Hematopoietic multipotent progenitor cell (in vitro differentiated cells): ENCODE measurements at regions not wholly inside any gene's neighbourhood (a gene's known extent, or its start where the extent isn't known, plus 50 kb on each side); places are given as distances from the start of the nearest gene placed in this dataset.
"Not testable (repeated sequence)": the region's sequence is repeated elsewhere in the genome, so short reads cannot be mapped to it uniquely, and the experiment has no call there.

ENCODE experiments used
- DNase-seq, 3 donors: peaks; one replicate each; pipeline ENCODE4 v3.0.0-alpha.2; 2011 to 2015; ENCODE audit warnings: low read depth in 2 of 3, low spot score in 2 of 3

DNA sequence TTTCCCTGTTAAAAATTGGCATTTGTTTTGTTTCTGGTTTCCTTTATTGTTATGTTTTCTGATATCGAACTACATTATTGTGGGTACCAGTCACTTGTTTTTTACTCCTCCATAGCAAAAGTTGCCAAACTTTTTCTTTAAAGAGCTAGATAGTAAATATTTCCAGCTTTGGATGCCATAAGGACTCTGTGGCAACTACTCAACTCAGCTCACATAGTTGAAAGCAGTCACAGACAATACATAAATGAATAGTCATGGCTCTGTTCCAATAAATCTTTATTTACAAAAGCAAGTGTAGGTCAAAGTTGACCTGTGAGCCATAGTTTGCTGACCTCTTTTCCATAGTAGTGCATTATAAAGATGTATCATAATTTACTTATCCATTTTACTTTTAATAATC, 305.0 kb downstream of the RASEF start:
- no peak for DNase-seq

DNA sequence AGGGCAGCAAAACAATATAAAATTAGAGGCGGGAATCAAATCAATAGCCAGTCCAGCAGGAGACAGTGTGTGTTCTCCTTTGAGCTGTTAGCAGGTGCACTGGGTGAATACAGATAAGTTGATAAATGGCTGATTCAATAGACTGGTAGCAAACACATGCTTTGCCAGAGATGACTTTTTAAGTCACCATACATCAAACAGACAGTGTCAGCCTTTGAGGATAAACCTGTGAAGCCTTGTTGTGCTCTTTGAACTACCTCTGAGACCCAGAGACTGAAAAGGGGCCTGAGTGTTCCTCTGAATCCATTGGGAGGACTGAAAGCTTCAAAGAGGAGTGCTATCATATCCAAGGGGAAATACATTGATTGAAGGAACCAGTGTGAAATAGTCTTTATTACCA, 301.9 kb downstream of the RASEF start:
- no peak for DNase-seq

DNA sequence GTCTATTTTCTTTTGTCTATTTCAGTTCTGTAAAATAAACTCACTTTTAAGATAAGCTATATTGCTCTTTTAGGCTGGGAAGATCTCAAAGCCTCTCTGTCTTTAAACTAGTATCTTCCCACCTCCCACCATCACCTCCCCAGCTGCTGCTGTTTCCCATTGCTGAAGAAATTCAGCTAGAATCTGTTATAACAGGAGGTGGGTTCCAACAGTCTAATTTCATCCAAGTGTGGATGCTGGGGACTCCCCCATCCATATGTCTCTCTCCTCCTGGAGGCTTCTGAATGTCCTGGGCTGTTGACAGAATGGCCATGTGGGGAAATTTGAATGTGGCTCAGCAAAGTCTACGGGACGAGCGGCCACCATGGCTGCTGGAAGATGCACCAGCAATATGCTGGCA, 301.0 kb downstream of the RASEF start:
- DNase-seq, result no peak

DNA sequence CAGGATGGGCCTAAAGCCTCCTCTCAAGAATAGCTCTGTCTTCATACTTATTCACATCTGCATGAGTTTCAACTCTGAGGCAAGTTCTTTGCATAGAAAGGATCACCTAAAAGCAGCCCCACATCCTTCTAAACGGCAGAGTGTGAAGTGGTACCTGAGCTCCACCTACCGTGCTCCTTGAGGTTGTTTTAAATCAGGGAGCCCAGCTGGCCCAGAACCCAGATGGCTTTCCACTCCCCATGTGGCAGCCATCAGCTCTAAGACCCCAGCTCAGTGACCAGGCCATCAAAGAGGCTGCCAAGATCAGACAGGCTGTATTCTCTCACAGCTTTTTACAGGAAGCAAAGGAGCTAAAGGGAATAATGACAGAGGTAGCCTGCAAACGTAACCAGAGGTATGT, 299.3 kb downstream of the RASEF start:
- peak in 2 of 3 donors; percentile 39 to 43 for DNase-seq

DNA sequence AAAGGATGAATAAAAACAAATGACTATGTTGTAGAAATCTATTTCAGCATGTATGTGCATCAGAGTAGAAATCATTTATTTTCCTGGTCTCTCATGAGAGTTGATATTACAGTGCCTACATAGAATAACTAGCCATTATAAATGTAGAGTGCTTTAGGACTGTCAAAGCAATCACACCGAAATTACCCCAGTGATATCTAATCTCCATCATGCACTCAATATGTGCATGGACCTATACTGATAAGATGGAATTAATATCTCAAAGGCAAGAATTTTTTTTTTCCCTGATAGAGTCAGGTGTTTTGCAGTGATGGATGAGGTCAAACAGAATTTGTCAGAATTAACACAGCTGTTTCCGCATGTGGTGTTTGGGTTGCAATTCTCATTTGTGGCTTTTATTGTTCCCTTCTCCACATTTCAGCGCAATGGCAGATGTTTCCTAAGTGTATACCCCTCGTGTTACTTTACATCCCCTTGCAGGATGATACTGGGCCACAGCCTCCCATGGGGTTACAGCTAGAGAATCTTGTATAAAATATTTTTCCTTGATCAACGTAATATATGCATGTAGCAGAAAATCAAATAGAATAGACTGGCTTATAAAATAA, 298.8 kb downstream of the RASEF start:
- peak in 2 of 3 donors; percentile 86 to 94 for DNase-seq

DNA sequence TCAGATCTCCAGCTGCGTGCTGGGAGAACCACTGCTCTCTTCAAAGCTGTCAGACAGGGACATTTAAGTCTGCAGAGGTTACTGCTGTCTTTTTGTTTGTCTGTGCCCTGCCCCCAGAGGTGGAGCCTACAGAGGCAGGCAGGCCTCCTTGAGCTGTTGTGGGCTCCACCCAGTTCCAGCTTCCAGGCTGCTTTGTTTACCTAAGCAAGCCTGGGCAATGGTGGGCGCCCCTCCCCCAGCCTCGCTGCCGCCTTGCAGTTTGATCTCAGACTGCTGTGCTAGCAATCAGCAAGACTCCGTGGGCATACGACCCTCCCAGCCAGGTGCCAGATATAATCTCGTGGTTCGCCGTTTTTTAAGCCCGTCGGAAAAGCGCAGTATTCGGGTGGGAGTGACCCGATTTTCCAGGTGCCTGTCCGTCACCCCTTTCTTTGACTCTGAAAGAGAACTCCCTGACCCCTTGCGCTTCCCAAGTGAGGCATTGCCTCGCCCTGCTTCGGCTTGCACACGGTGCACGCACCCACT, 288.2 kb downstream of the RASEF start:
- DNase-seq, result not testable (repeated sequence)

DNA sequence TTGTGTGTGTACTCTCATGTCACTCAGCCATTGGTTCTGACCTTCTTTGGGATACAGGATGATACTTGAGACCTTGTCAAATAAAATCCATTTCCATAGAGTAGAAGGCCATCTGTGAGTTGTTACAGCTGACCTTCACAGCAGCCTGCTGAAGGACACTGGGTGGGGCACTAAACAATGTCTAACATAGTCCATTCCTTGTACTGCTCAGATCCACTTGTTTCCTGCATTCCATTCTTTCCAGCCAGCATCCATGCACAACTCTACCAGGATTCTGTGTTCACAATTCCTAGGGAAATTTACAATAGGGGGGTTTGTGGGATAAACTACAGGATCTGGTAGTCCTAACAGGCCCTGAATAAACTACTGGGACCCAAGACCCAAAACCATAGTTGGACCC, 286.4 kb downstream of the RASEF start:
- no peak for DNase-seq

DNA sequence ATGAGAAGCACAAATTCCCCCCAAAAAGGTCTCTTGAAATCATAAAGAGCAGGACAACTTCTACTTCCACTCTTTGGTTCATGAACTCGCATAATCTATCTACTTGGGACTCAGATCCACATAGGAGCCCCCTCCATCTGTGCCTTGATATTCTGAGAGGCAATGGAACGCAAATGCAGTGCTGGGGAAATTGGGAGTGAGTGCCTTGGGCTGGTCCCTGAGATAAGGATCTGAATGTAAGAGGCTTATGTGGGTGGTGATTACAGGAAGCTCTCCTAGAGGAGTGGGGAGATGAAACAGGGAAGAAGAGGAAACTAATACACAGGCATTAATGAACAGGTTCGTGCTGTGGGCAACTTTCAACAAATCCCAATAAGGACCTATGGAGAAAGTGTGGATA, 285.6 kb downstream of the RASEF start:
- DNase-seq, result no peak

DNA sequence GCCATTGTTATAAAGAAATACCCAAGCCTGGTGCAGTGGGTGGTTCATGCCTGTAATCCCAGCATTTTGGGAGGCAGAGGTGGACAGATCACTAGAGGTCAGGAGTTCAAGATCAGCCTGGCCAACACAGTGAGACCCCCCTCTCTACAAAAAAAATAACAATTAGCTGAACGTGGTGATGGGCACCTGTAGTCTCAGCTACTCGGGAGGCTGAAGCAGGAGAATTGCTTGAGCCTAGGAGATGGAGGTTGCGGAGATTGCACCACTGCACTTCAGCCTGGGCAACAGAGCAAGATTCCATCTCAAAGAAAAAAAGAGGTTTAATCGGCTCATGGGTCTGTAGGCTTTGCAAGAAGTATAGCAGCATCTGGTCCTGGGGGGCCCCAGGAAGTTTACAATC, 284.0 kb downstream of the RASEF start:
- not testable (repeated sequence) for DNase-seq

DNA sequence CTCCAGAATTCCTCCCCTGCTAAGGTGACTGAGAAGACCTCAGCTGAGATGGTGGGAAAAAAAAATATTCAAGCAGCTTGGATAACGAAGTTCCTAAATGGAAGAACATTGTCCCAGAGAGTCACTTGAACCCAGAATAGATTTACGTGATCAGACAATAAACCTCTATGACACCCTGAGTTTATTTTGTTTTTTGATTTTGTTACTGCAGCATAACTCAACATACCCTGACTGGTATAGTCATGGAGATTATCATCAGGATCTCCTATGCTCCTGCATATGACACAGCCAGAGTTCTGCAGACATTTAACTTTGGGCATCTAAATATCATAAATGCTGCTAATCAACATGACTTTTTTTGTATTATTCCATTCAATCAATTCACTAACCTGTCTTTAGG, 282.9 kb downstream of the RASEF start:
- DNase-seq, result no peak

DNA sequence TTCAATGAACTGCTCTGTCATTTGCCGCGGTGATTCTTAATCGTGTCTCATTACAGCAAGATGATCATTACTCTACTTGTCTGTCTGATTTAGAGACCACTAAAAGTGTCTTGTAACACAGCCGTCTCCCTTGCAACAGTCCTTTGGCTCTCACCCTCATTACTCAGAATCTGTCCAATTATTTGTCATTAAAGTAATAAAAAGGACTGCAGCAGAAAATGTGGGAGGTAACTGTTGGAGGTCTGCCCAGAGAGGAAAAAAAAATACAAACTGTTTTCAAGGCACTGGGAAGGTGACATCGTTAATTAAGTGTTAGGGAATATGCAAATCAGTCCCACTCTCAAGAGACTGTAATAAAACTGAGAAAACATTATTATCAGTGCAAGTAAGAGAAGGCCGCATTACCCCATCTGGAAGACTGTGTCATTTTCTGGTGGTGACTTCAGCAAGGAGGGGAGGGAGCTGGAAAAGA, 281.0 kb downstream of the RASEF start:
- DNase-seq, result no peak

DNA sequence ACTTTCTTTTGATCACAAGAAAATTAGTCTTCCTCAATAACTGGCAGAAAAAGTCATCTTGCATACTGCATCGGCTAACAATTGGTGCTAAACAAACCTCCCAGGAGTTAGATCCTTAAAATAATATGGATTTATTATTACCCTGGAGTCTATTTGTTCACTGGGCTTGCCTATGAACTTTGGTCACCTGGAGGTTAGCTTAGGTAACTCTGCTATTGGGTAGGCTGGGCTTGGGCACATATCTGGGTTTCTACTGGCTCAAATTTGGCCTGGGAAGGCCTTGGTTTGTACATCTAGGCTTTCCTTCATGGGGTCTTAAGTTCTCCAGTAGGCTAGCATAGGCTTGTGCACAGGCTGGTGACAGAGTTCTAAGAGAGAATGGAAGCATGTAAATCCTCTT, 279.9 kb downstream of the RASEF start:
- no peak for DNase-seq

DNA sequence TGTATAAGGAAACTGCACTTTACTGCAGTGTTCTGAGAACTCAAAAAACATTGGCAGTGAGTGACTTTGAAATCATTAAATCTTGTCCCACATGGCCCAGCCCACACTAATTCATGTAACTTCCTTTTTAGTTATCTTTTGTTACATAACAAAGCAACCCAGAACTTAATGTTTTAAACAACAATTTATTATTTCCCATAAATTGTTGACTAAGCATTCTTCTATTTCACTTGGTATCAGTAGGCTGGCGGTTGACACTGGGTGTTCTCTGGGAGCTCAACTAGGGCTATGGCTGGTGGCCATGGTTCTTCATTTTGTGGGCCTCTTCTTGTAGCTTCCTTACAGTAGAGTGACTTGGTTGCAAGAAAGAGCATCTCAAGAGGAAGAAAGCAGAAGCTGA, 278.4 kb downstream of the RASEF start:
- DNase-seq, result no peak

DNA sequence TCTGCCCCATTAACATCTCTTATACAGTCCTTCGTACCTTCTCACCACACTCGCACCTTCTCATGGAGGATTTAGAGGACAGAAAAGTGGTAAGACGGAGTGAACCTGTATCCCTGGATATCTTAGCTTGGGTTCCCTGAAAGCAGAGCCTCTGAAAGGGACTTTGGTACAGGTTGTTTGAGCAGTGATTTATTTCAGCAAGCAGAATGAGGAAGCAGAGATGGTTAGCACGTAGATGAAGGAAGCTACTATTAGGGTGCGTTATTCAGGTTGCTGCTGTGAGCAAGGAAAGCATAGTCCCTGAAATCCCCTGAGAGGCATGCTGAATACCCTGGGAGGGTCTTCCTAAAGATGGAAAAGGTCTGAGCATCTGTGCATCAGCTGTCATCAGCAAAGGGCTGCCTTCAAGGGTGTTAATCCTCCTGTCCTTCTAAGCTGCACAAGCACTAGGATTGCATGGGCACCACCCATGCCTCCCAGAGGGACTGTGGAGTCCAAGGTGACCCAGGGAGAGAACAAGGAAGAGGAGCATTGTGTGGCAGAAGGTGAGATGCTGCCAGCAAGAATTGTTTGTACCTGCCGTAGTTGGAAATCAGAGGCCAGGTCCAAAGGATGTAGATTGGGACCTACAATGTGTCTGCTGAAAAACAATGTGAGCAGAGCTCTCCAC, 273.7 kb downstream of the RASEF start:
- DNase-seq, result no peak

DNA sequence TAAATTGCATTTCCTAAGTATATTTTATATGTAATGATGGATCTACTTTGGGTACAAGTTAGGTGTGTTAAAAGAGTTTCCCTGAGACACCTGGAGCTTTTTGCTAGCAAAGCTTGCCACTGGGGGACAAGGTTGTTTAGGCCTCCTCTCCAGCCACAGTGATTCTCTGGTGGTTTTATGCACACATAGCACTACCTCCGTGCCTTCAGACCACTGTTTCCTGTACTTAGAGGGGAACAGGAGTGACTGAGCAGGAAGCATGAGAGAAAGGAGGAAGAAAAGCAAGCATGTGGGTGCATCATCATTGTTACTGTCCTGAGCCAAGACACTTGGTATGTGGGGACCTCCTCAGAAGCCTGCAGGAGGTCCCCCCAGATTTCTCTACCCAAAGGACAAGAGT, 272.1 kb downstream of the RASEF start:
- DNase-seq, result peak in 2 of 3 donors; percentile 37 to 53

DNA sequence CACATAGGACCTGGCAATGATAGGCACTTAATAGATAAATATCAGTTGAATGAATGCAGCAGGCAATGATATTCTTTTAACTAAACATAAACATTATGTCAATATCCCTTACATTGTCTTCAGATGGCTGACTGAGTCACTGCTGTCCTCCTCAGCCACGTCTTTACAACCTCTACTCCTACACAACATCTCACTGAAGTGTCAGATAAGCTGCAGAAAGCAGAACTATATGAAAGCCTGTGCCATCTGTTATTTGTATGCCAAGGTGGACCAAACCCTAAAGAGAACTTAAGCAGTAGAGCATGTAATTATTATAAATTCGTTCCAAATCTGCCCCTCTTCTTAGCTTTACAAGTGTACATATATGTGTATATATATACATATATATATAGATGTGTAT, 271.2 kb downstream of the RASEF start:
- DNase-seq, result peak in 1 of 3 donors; percentile 37

DNA sequence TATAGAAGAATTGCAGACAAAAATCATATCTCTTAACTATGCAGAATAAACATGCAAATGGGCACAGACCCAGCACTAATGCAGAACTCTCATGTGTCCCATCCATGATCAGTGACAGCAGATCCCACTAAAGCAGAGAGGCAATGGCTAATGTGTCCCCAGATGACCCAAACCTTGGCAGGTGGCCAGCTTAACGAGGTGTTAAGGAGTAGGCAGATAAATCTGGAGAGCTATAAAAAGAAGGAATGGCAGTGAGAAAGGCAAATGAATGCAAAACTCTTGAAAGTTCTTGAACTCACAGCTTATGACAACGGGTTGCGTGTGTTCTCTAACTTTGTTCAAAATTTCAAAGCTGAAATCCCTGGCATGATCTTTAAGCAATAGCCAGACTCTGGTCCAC, 265.4 kb downstream of the RASEF start:
- DNase-seq, result no peak

DNA sequence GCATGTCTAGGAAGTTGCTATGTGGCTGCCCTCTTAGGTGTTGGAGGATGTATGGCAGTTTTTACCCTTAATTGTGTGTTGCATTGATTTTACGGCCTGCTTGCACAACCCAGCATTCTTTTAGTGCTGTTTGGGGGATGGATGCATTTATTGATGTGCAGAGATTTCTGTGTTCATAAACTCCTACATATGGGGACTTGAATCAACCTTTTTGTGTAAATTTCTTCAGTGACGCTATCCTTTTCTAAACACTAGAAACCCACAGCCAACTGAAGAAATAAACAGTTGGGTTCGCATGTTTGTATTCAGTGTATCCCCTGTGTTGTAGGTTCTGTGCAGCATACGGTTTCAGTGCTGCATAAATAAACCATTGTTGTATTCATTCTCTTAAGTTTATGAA, 263.7 kb downstream of the RASEF start:
- no peak for DNase-seq

DNA sequence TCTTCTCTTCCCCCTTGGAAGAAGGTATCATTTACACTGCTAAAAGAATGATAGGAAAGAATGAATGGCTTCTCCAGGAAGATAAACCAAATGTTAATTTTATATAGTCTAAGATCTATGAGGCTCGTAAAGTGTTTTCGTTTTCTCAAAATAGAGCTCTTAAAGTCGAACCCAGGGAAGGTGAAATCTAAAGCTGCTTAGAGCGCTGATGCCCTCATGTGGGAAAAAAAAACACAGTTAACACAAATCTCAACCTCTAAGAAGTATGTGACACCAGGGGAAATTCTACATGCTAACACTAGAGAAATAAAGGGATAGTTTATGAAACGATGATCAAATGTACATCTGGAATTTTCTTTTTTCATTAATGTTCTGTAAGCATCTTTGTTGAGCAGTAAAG, 257.9 kb downstream of the RASEF start:
- DNase-seq, result no peak

DNA sequence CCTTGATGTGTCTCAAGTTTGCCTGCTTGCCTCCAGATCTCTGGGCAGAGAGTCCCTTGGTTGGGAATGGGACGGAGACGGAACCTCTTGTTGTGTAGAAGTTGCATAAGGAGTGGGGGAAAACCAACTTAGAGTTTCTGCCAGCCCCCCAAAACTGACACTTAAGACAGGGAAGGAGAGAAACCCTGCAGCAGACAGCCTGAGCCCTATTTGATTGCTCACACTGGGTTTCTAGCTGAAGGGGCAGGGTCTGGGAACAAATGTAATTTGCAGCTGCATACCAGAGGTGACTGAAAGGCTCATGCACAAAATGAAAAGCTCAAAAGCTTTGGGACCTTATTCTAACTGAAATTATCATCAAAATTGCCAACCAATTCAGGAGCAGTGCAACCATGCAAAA, 254.5 kb downstream of the RASEF start:
- DNase-seq, result no peak

DNA sequence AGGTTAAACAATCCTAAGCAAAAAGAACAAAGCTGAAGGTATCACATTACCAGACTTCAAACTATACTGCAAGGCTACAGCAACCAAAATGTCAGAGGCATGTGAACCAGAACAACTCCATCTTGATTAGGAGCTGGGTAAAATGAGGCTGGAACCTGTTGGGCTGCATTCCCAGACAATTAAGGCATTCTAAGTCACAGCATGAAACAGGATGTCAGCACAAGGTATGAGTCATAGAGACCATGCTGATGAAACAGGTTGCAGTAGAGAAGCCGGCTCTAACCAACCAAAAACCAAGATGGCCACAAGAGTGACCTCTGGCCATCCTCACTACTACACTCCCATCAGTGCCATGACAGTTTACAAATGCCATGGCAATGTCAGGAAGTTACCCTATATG, 252.0 kb downstream of the RASEF start:
- no peak for DNase-seq

DNA sequence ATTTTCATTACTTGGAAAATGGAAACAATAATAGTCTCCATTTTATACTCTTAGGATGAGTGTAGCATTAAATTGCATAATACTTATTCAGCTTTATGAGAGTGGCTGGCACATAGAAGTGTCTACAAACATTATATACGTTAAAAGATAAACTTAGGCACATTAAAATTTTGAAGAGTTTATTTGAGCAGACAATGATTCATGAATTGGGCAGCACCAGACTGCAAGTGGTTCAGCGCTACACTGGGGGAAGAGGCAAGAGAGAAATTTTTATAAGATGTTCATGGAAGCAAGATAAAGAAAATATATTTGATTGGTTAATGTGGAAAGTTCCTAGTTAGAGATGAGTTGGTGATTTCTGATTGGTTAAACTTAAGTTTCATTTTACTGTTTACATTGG, 243.7 kb downstream of the RASEF start:
- DNase-seq, result no peak
